SK-N-SH treated with all-trans-retinoic acid at 6 μM for 48 hours (cell line): ENCODE measurements at regions not wholly inside any gene's neighbourhood (a gene's known extent, or its start where the extent isn't known, plus 50 kb on each side); places are given as distances from the start of the nearest gene placed in this dataset.

ENCODE experiments used
- ARNTL ChIP-seq: fragments of 450-650 bp; formaldehyde crosslinking; IDR thresholded peaks from 2 replicates; pipeline ENCODE4 v1.5.0; 2020; ENCODE audit warnings: low read depth, mild to moderate bottlenecking, moderate library complexity, borderline replicate concordance
- CSDC2 ChIP-seq: fragments of 250-450 bp; sonication (Bioruptor Pico); IDR thresholded peaks from 2 replicates; pipeline ENCODE4 v1.5.0; 2020; ENCODE audit warnings: mild to moderate bottlenecking, moderate library complexity
- OSR1 ChIP-seq: fragments of 250-450 bp; sonication (Bioruptor Pico); IDR thresholded peaks from 2 replicates; pipeline ENCODE4 v1.8.0; 2022; ENCODE audit warnings: moderate library complexity, mild to moderate bottlenecking, inconsistent platforms
- SNAI2 ChIP-seq: fragments of 250-450 bp; sonication (Bioruptor Pico); IDR thresholded peaks from 2 replicates; pipeline ENCODE4 v1.5.0; 2020; ENCODE audit warnings: mild to moderate bottlenecking, moderate library complexity
- TCF4 ChIP-seq: fragments of 250-450 bp; sonication (Bioruptor Pico); IDR thresholded peaks from 2 replicates; pipeline ENCODE4 v1.8.0; 2021; ENCODE audit warnings: mild to moderate bottlenecking, moderate library complexity, borderline replicate concordance
- TOX ChIP-seq: fragments of 250-450 bp; sonication (Bioruptor Pico); IDR thresholded peaks from 2 replicates; pipeline ENCODE4 v1.8.0; 2021; ENCODE audit warnings: mild to moderate bottlenecking, moderate library complexity, borderline replicate concordance
- ZC3H10 ChIP-seq: fragments of 250-450 bp; sonication (Bioruptor Pico); IDR thresholded peaks from 2 replicates; pipeline ENCODE4 v1.5.1; 2021; ENCODE audit warnings: mild to moderate bottlenecking, moderate library complexity
- ZFP3 ChIP-seq: fragments of 250-450 bp; sonication (Bioruptor Pico); IDR thresholded peaks from 2 replicates; pipeline ENCODE4 v1.5.0; 2020; ENCODE audit warnings: mild to moderate bottlenecking, moderate library complexity
- ZNF70 ChIP-seq: fragments of 450-650 bp; formaldehyde crosslinking; IDR thresholded peaks from 2 replicates; pipeline ENCODE4 v1.5.0; 2020; ENCODE audit warnings: mild to moderate bottlenecking, moderate library complexity
- ZNF8 ChIP-seq: fragments of 450-650 bp; formaldehyde crosslinking; IDR thresholded peaks from 2 replicates; pipeline ENCODE4 v1.5.0; 2020; ENCODE audit warnings: mild to moderate bottlenecking, moderate library complexity
- TF ChIP-seq, protein P1 (sequence below): fragments of 250-450 bp; sonication (Bioruptor Pico); IDR thresholded peaks from 2 replicates; pipeline ENCODE4 v1.8.0; 2020; ENCODE audit warnings: mild to moderate bottlenecking, moderate library complexity, borderline replicate concordance
- TF ChIP-seq, protein P2 (sequence below): fragments of 250-450 bp; sonication (Bioruptor Pico); IDR thresholded peaks from 2 replicates; pipeline ENCODE4 v1.5.1; 2020; ENCODE audit warnings: low read depth, mild to moderate bottlenecking, moderate library complexity
- TF ChIP-seq, protein P3 (sequence below): fragments of 250-450 bp; sonication (Bioruptor Pico); IDR thresholded peaks from 2 replicates; pipeline ENCODE4 v1.8.0; 2021; ENCODE audit warnings: low read depth, mild to moderate bottlenecking, moderate library complexity, borderline replicate concordance
- TF ChIP-seq, protein P4 (sequence below): fragments of 250-450 bp; sonication (Bioruptor Pico); IDR thresholded peaks from 2 replicates; pipeline ENCODE4 v1.5.1; 2021; ENCODE audit warnings: mild to moderate bottlenecking, moderate library complexity

DNA sequence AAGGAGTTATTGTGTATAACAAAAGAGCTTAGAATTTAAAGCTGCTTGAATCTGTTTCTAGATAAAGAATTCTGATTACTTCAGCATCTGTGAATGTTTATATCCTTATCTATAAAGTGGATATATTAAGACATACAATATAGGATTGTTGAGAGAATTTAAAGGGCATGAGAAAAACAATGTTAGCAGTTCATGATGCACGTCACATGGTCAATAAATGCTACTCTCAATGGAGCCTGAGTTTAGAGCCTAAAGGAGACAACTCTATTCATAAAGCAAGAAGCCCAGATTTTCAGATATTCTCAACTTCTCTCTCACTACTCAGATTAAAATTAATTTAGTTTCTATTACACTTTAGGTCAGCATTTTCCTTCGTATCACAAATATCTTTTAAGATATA, 666.7 kb upstream of the CDH18 start:
- TF ChIP-seq ZNF8 (CRISPR knock-in tag) = no peak
- no peak for TF ChIP-seq ZC3H10 (CRISPR knock-in tag)
- no peak for TF ChIP-seq OSR1
- no peak for TF ChIP-seq TCF4 (CRISPR knock-in tag)
- TF ChIP-seq ZFP3 (CRISPR knock-in tag) = no peak
- TF ChIP-seq, protein P1, sequence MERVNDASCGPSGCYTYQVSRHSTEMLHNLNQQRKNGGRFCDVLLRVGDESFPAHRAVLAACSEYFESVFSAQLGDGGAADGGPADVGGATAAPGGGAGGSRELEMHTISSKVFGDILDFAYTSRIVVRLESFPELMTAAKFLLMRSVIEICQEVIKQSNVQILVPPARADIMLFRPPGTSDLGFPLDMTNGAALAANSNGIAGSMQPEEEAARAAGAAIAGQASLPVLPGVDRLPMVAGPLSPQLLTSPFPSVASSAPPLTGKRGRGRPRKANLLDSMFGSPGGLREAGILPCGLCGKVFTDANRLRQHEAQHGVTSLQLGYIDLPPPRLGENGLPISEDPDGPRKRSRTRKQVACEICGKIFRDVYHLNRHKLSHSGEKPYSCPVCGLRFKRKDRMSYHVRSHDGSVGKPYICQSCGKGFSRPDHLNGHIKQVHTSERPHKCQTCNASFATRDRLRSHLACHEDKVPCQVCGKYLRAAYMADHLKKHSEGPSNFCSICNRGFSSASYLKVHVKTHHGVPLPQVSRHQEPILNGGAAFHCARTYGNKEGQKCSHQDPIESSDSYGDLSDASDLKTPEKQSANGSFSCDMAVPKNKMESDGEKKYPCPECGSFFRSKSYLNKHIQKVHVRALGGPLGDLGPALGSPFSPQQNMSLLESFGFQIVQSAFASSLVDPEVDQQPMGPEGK (CRISPR knock-in tag) = no peak
- no peak for TF ChIP-seq ZNF70
- TF ChIP-seq CSDC2 (CRISPR knock-in tag) = no peak
- no peak for TF ChIP-seq ARNTL (CRISPR knock-in tag)
- TF ChIP-seq, protein P2, sequence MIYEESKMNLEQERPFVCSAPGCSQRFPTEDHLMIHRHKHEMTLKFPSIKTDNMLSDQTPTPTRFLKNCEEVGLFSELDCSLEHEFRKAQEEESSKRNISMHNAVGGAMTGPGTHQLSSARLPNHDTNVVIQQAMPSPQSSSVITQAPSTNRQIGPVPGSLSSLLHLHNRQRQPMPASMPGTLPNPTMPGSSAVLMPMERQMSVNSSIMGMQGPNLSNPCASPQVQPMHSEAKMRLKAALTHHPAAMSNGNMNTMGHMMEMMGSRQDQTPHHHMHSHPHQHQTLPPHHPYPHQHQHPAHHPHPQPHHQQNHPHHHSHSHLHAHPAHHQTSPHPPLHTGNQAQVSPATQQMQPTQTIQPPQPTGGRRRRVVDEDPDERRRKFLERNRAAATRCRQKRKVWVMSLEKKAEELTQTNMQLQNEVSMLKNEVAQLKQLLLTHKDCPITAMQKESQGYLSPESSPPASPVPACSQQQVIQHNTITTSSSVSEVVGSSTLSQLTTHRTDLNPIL (CRISPR knock-in tag) = no peak
- TF ChIP-seq, protein P3, sequence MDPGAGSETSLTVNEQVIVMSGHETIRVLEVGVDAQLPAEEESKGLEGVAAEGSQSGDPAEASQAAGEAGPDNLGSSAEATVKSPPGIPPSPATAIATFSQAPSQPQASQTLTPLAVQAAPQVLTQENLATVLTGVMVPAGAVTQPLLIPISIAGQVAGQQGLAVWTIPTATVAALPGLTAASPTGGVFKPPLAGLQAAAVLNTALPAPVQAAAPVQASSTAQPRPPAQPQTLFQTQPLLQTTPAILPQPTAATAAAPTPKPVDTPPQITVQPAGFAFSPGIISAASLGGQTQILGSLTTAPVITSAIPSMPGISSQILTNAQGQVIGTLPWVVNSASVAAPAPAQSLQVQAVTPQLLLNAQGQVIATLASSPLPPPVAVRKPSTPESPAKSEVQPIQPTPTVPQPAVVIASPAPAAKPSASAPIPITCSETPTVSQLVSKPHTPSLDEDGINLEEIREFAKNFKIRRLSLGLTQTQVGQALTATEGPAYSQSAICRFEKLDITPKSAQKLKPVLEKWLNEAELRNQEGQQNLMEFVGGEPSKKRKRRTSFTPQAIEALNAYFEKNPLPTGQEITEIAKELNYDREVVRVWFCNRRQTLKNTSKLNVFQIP = no peak
- TF ChIP-seq TOX (CRISPR knock-in tag) = no peak
- TF ChIP-seq, protein P4, sequence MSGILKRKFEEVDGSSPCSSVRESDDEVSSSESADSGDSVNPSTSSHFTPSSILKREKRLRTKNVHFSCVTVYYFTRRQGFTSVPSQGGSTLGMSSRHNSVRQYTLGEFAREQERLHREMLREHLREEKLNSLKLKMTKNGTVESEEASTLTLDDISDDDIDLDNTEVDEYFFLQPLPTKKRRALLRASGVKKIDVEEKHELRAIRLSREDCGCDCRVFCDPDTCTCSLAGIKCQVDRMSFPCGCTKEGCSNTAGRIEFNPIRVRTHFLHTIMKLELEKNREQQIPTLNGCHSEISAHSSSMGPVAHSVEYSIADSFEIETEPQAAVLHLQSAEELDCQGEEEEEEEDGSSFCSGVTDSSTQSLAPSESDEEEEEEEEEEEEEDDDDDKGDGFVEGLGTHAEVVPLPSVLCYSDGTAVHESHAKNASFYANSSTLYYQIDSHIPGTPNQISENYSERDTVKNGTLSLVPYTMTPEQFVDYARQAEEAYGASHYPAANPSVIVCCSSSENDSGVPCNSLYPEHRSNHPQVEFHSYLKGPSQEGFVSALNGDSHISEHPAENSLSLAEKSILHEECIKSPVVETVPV (CRISPR knock-in tag) = no peak
- no peak for TF ChIP-seq SNAI2 (CRISPR knock-in tag)
